Transverse colon (tissue), 4 donors: ENCODE measurements at regions not wholly inside any gene's neighbourhood (a gene's known extent, or its start where the extent isn't known, plus 50 kb on each side); places are given as distances from the start of the nearest gene placed in this dataset.

Experiments
- DNase-seq: peaks from one replicate; pipeline ENCODE4 v3.0.0-alpha.2; 2019
- H3K27ac ChIP-seq, 4 donors: fragments of 200-600 bp; sonication (generic); 2 replicates each; pipeline ENCODE4 v1.5.1; 2016 to 2018; ENCODE audit warnings: inconsistent platforms in 4 of 4
- H3K27me3 ChIP-seq: fragments of 200-600 bp; sonication (generic); 2 replicates; pipeline ENCODE4 v1.5.1; 2017; ENCODE audit warnings: inconsistent platforms
- H3K36me3 ChIP-seq, 4 donors: fragments of 200-600 bp; sonication (generic); 2 replicates each; pipeline ENCODE4 v1.5.1; 2017 to 2019; ENCODE audit warnings: inconsistent platforms in 4 of 4
- H3K4me1 ChIP-seq, 4 donors: fragments of 200-600 bp; sonication (generic); 2 replicates each; pipeline ENCODE4 v1.5.1; 2017 to 2020; ENCODE audit warnings: inconsistent platforms in 4 of 4
- H3K4me3 ChIP-seq, 4 donors: fragments of 200-600 bp; sonication (generic); 1 replicate in 1 of 4; 2 replicates in 3 of 4; pipeline versions ENCODE4 v1.5.1 to v1.6.1; 2017 to 2019; ENCODE audit warnings: inconsistent platforms in 4 of 4
- H3K9me3 ChIP-seq, 2 donors: fragments of 200-600 bp; sonication (generic); 2 replicates each; pipeline ENCODE4 v1.5.1; 2017 to 2019; ENCODE audit warnings: inconsistent platforms in 2 of 2
- CTCF ChIP-seq, 5 experiments: fragments of 200-600 bp in 3 of 5; fragments of 450-650 bp in 2 of 5; sonication (generic) in 3 of 5; IDR thresholded peaks; 1 replicate in 2 of 5; 2 replicates in 3 of 5; pipeline ENCODE4 v1.5.1; 2016 to 2017; ENCODE audit warnings: antibody characterized with exemption in 5 of 5, inconsistent platforms in 3 of 5, mild to moderate bottlenecking in 2 of 5, moderate library complexity in 1 of 5
- EP300 ChIP-seq: sonication (generic); formaldehyde crosslinking; IDR thresholded peaks from one replicate; pipeline ENCODE4 v1.6.1; 2017; ENCODE audit warnings: antibody characterized with exemption, low read depth
- POLR2A ChIP-seq: fragments of 450-650 bp; IDR thresholded peaks from one replicate; pipeline ENCODE4 v1.6.1; 2016; ENCODE audit warnings: antibody characterized with exemption, mild to moderate bottlenecking, moderate library complexity
- POLR2AphosphoS5 ChIP-seq, 3 donors: sonication (generic); formaldehyde crosslinking; IDR thresholded peaks; one replicate each; pipeline ENCODE4 v1.6.1; 2016; ENCODE audit warnings: antibody characterized with exemption in 3 of 3
- WGBS, 2 donors: methylation state at CpG; one replicate each; pipeline ENCODE4 v1.1.5; 2018; ENCODE audit warnings: low coverage in 1 of 2; 5-methylcytosine and 5-hydroxymethylcytosine counted together
- in situ Hi-C, 4 donors: fragments of 200-750 bp; cut with MboI; loops; one replicate each; pipeline versions ENCODE4 v1.15.0 to v1.15.1; 2017; ENCODE audit warnings: low sequenced_read_pairs in 3 of 4, low pct_ligation_motif_present in 1 of 4, low pct_unique_long_range_greater_than_20kb in 1 of 4
- intact Hi-C: fragments of 100-400 bp; cut with DNase I; formaldehyde crosslinking; loops from one replicate; pipeline ENCODE4 v1.15.1; 2023; ENCODE audit warnings: low total_unique reads

- no peaks in the 10 kb centered on the region for H3K36me3 ChIP-seq
- no peak for DNase-seq
- intact Hi-C loops = no loop called here
- no peak overlapping the region for H3K27ac ChIP-seq
- no peaks in the 10 kb centered on the region for H3K27me3 ChIP-seq
- 41 to 56% methylated on average over 2 of the region's 2 CpGs for WGBS, 2 donors
- in situ Hi-C loops = no loop called here
- TF ChIP-seq POLR2AphosphoS5 (IDR thresholded peaks at IDR 0.05) (no peak), POLR2A (no peak), CTCF (IDR thresholded peaks at IDR 0.05) (no peak), EP300 (no peak)
- no peak overlapping the region for H3K4me3 ChIP-seq
- H3K9me3 ChIP-seq = no peaks in the 10 kb centered on the region
- no peaks in the 10 kb centered on the region for H3K4me1 ChIP-seq
These were observed 694.6 kb upstream of the DPPA4 start for GRCh38 chr3:110031975-110032374.

- intact Hi-C loops (no loop called here), in situ Hi-C loops (no loop called here)
- no peak for TF ChIP-seq POLR2A
- no peak for TF ChIP-seq EP300
- TF ChIP-seq CTCF (IDR thresholded peaks at IDR 0.05) = no peak
- TF ChIP-seq POLR2AphosphoS5 (IDR thresholded peaks at IDR 0.05) = no peak
- no peak for DNase-seq
- H3K36me3 ChIP-seq = no peaks in the 10 kb centered on the region
- no peaks in the 10 kb centered on the region for H3K27me3 ChIP-seq
- no peaks in the 10 kb centered on the region for H3K4me1 ChIP-seq
- no peak overlapping the region for H3K4me3 ChIP-seq
- 75 to 82% methylated on average over 1 of the region's 1 CpG for WGBS, 2 donors
- H3K27ac ChIP-seq = no peak overlapping the region
- H3K9me3 ChIP-seq = no peaks in the 10 kb centered on the region
These were observed 722.1 kb upstream of the DPPA4 start for GRCh38 chr3:110059431-110059830.

- TF ChIP-seq POLR2AphosphoS5 (IDR thresholded peaks at IDR 0.05) (no peak), POLR2A (no peak), CTCF (IDR thresholded peaks at IDR 0.05) (no peak)
- Histone ChIP-seq H3K27ac (no peak overlapping the region), H3K9me3 (no peaks in the 10 kb centered on the region), H3K36me3 (no peaks in the 10 kb centered on the region), H3K4me3 (no peak overlapping the region), H3K27me3 (no peaks in the 10 kb centered on the region), H3K4me1 (no peaks in the 10 kb centered on the region)
- intact Hi-C loops = no loop called here
- in situ Hi-C loops = no loop called here
- DNase-seq = no peak
These were observed 725.4 kb upstream of the DPPA4 start for GRCh38 chr3:110062716-110063115.

GRCh38 chr3:110063178-110063577 is 725.8 kb upstream of the DPPA4 start:
- no peak overlapping the region for H3K27ac ChIP-seq
- H3K36me3 ChIP-seq = no peaks in the 10 kb centered on the region
- no peak for DNase-seq
- intact Hi-C loops (no loop called here), in situ Hi-C loops (no loop called here)
- no peaks in the 10 kb centered on the region for H3K4me1 ChIP-seq
- no peaks in the 10 kb centered on the region for H3K9me3 ChIP-seq
- no peaks in the 10 kb centered on the region for H3K27me3 ChIP-seq
- WGBS, 2 donors = 40 to 62% methylated on average over 1 of the region's 1 CpG
- no peak overlapping the region for H3K4me3 ChIP-seq
- no peak for TF ChIP-seq POLR2AphosphoS5 (IDR thresholded peaks at IDR 0.05)
- no peak for TF ChIP-seq POLR2A
- no peak for TF ChIP-seq CTCF (IDR thresholded peaks at IDR 0.05)
- no peak for TF ChIP-seq EP300
